GM12865 (cell line): ENCODE measurements at regions not wholly inside any gene's neighbourhood (a gene's known extent, or its start where the extent isn't known, plus 50 kb on each side); places are given as distances from the start of the nearest gene placed in this dataset.
"Not testable (repeated sequence)": the region's sequence is repeated elsewhere in the genome, so short reads cannot be mapped to it uniquely, and the experiment has no call there.

Experiments used
- DNase-seq: peaks from one replicate; pipeline ENCODE4 v3.0.0; 2010; ENCODE audit warnings: low read depth
- H3K4me3 ChIP-seq: 2 replicates; pipeline ENCODE4 v1.5.1; 2011; ENCODE audit warnings: mild to moderate bottlenecking, low read depth, low read length, control low read depth
- TF ChIP-seq, protein P1 (sequence below): IDR thresholded peaks from 2 replicates; pipeline ENCODE4 v1.5.1; 2011; ENCODE audit warnings: low read length, control low read depth, low read depth, inconsistent platforms; ENCODE audit not compliant: insufficient read depth; ENCODE audit errors: missing control alignments

DNA sequence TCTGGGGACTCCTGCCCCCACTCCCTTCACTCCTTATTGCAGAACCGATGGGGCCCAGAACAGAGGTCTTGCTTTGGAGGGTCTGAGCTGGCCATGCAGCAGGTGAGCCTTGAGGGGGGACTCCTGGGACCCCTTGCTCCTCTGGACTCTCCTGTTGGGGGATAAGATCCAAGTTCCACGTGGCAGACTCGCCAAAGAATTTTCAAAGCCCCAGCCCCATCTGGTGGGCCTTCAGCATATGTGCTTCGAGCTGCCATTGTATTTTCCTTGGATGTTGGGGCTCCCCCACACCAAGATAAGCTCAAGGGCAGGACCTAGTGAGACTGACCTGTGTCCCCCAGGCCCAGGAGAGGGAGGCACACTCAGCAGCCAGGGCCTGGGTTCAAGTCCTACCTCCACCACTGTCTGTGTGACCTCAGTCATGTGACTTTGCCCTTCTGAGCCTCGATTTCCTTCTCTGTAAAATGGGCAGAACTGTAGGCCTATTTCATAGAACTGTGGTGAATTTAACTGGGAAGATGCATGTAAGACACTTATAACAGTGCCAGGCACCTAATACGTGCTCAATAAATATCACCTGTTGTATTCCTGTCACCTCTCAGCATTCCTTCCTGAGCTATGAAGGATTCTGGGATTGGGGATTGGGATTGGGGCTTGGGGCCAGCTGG lies 115.5 kb downstream of the VEGFA start:
- DNase-seq = no peak
- TF ChIP-seq, protein P1, sequence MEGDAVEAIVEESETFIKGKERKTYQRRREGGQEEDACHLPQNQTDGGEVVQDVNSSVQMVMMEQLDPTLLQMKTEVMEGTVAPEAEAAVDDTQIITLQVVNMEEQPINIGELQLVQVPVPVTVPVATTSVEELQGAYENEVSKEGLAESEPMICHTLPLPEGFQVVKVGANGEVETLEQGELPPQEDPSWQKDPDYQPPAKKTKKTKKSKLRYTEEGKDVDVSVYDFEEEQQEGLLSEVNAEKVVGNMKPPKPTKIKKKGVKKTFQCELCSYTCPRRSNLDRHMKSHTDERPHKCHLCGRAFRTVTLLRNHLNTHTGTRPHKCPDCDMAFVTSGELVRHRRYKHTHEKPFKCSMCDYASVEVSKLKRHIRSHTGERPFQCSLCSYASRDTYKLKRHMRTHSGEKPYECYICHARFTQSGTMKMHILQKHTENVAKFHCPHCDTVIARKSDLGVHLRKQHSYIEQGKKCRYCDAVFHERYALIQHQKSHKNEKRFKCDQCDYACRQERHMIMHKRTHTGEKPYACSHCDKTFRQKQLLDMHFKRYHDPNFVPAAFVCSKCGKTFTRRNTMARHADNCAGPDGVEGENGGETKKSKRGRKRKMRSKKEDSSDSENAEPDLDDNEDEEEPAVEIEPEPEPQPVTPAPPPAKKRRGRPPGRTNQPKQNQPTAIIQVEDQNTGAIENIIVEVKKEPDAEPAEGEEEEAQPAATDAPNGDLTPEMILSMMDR = no peak
- H3K4me3 ChIP-seq = no peak overlapping the region

DNA sequence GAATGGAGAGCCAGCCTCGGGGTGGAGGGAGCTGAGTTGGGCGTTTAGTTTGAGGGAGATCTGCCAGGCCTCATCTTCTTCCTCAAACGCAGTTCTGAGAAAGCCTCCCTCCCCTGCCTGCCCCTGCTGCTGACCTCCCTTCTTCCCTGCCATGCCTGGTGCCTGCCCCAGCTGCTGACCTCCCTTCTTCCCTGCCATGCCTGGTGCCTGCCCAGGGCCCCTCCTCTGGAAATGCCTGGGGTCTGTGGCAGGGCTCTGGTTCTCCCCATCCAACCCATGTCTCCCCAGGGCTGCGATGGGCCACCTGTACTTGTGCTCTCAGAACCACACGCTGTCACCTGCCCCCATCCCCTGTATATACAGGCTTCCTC lies 114.6 kb downstream of the VEGFA start:
- TF ChIP-seq, protein P1 = no peak
- H3K4me3 ChIP-seq = no peak overlapping the region
- no peak for DNase-seq

DNA sequence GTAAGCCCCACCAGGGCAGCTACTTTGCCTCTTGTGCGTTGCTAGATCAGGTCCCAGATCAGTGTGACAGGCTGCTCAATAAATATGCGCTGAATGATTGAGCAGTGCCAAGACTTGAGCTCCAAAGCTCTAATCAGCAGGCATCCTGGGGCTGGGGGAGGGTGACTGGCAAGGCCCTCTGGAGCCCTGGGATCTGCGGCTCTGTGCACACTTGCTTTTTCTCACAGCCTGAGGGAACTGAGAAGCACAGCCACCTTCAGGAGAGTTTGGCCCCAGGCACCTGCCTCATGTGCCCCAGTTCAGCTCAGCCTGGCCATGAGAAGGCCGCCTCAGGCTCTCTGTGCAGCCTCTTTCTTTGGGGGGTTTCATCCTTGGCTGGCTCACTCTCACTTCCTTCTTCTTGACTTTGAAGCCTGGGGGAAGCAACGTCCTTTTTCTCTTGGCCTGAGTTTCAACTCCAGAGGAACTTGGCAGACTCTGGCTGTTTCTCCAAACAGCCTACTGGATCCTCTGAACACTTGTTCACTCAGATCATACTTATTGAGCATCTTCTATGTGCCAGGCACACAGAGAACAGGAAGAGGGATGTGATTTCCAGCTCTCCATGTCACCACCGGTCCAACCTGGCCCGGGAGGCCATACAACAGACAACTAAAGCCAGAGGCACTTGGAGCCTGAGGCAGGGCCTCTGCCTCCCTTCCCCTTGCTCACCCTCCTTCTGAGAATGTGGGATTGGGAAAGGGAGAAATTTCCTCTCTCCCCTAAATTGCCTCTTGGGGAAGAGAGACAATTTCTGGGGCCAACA lies 114.0 kb downstream of the VEGFA start:
- DNase-seq = peak; percentile 63
- TF ChIP-seq, protein P1 = no peak
- no peak overlapping the region for H3K4me3 ChIP-seq

DNA sequence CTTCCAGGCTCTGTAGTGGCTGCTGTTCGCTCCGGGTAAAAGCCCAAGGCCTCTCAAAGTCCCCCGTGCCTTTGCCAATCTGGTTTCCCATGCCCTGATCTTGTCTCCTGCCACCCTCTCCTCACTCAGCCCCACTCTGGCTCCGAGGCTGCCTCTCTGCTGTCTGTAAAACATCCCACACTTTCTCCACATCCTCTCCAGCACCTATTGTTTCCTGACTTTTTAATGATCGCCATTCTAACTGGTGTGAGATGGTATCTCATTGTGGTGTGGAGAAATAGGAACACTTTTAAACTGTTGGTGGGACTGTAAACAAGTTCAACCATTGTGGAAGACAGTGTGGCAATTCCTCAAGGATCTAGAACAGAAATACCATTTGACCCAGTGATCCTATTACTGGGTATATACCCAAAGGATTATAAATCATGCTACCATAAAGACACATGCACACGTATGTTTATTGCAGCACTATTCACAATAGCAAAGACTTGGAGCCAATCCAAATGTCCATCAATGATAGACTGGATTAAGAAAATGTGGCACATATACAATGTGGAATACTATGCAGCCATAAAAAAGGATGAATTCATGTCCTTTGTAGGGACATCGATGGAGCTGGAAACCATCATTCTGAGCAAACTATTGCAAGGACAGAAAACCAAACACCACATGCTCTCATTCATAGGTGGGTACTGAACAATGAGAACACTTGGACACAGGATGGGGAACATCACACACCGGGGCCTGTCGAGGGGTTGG lies 112.9 kb downstream of the VEGFA start:
- H3K4me3 ChIP-seq, DNase-seq: not testable (repeated sequence)

DNA sequence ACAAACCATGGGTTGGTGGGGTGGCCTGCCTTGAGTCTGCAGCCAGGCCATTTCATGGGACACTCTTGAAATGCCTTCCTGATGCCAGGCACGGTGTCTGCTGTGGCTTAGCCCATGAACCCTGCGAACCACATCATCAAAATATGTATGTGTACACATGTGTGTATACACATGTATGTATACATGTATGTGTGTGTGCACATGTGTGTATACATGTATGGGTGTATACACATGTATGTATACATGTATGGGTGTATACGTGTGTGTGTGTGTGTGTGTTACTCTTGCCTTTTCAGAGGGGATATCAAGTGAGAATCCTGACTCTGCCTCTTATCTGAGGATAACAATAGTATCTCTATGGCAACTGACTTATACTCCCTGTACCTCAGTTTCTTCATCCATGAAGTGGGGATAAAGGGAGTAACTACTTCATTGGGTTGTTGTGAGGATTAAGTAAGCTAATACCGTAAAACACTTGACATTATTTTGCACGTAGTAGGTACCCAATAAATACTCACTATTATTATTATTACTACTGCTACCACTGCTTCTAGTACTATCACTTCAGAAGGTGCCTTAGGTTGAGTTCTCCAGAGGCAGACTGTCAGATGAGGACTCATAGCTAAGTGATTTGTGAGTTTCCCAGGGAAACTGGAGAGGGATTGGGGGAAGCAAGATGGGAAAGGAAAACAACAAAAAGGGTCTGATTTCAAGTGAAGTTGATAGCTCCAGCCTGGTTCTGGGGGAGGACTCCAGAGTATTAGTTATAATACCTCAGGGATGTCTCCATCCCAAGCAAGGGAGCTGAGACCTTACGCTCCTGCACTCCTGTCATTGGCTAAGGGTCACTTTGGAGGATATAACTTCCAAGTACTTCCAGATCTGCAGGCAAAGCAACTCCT lies 110.5 kb downstream of the VEGFA start:
- H3K4me3 ChIP-seq = no peak overlapping the region
- TF ChIP-seq, protein P1 = no peak
- DNase-seq = no peak

DNA sequence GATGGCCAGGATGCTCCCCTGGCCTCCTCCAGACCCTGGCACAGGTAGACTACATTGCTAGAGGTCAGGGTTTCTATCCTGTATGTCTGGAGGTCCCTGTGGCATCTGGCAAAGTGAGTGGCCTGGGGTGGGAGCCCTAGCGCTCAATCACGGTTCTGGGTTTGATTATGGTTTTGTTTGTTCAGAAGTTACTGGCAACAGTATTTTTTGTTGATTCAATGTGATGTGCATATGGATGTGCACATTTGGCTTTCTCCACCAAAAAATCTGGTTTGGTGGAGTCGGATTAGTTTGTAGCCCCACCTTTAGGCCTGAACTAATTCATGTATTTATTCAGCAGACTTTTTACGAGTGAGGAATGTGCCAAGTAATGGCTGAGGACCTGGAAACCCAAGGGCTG lies 109.7 kb downstream of the VEGFA start:
- TF ChIP-seq, protein P1 = no peak
- DNase-seq = no peak

More for the DNA sequence above, 109.7 kb downstream of the VEGFA start:
- no peak overlapping the region for H3K4me3 ChIP-seq
